ENCODE measurements at regions not wholly inside any gene's neighbourhood (a gene's known extent, or its start where the extent isn't known, plus 50 kb on each side); places are given as distances from the start of the nearest gene placed in this dataset.

DNA sequence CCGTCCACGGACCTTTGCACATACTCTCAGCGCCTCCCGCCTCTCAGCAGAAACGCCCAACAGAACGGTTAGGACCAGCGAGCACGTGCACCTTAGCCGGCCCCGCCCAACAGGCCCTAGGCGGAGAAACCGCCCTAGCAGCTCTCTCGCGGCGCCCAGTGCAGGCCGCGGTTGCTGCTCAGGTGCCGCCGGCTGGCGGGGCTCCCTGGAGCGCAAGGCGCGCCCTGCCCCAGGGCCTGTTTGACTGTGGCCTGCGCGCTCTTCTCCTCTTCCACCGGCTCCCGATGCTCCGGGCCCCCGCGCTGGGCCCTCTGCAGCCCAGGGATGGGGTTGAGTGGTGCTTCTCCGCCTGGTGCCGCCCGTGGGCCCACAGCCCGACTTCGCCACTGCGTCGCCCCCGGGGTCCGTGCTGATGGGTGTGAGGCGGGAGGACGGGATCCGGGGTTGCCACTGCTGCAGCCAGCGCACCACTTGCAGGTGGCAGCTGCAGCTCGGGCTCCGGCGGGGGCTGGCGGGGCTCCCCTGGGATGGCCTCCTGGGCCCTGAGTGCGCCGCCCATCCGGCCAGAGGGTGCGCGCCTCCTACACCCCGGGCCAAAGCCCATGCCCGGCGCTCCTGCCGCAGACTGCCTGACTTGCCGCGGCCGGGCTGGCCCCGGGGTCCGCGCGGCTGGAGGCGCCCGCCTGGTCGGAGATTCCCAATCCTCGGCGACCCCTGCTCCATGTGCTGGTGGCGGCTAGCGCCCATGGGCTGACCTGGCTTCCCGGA, 1889.4 kb upstream of the CDH9 start:
- POLR2A ChIA-PET: no interaction called here
- no peaks in the 10 kb centered on the region for H3K79me2 ChIP-seq (ENCODE audit: control insufficient read depth, insufficient read depth, low read length)
- intact Hi-C loops (cut with micrococcal nuclease): no loop called here
- TF ChIP-seq, protein P1, sequence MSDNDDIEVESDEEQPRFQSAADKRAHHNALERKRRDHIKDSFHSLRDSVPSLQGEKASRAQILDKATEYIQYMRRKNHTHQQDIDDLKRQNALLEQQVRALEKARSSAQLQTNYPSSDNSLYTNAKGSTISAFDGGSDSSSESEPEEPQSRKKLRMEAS (IDR thresholded peaks at IDR 0.05; ENCODE audit: insufficient read depth, insufficient read length): no peak
- no peak for TF ChIP-seq JUN (IDR thresholded peaks at IDR 0.05; ENCODE audit: borderline replicate concordance, insufficient read depth, insufficient read length, low read depth)
- TF ChIP-seq MYC (IDR thresholded peaks at IDR 0.05; ENCODE audit: low read depth, low read length): no peak
- no peak for TF ChIP-seq FOS (IDR thresholded peaks at IDR 0.05; ENCODE audit: borderline replicate concordance, insufficient read depth, low read length)
- H2AFZ ChIP-seq (ENCODE audit: low read depth, low read length): no peak overlapping the region
- H3K4me1 ChIP-seq (ENCODE audit: control insufficient read depth, extremely low read depth, insufficient read depth, low read length): no peaks in the 10 kb centered on the region
- no peak overlapping the region for H3K4me3 ChIP-seq (replicated peaks in 1 of 3; ENCODE audit: insufficient read depth in 1 of 3, low read depth in 1 of 3, low read length in 3 of 3)
- H3K9ac ChIP-seq (replicated peaks; ENCODE audit: extremely low read depth, insufficient read depth, low read length): no peak overlapping the region
- H3K9me3 ChIP-seq (replicated peaks; ENCODE audit: control insufficient read depth, insufficient read depth, low read length): no peaks in the 10 kb centered on the region
- no peaks in the 10 kb centered on the region for H3K27me3 ChIP-seq (ENCODE audit: control insufficient read depth in 2 of 2, insufficient read depth in 2 of 2, low read length in 2 of 2)
- dilution Hi-C loops (cut with MboI; ENCODE audit: extremely low pct_ligation_motif_present, low sequenced_read_pairs): no loop called here
- no peak overlapping the region for H3K27ac ChIP-seq (ENCODE audit: insufficient read depth, low read depth, low read length)
- H3K4me2 ChIP-seq (ENCODE audit: insufficient read depth, low read length): no peak overlapping the region
- no peaks in the 10 kb centered on the region for H3K36me3 ChIP-seq (ENCODE audit: control insufficient read depth in 2 of 2, extremely low read depth in 1 of 2, insufficient read depth in 2 of 2, low read length in 2 of 2)
- no peak for DNase-seq (ENCODE audit: low read depth, low spot score)
- no peaks in the 10 kb centered on the region for H3K9me1 ChIP-seq (replicated peaks; ENCODE audit: control insufficient read depth, extremely low read depth, insufficient read depth, low read length)
- H4K20me1 ChIP-seq (replicated peaks; ENCODE audit: control insufficient read depth, extremely low read depth, insufficient read depth, low read length): no peaks in the 10 kb centered on the region
- no TSS peak for BruUV-seq (replicated peaks)
- no peak for FAIRE-seq
- CTCF ChIA-PET: no interaction called here

- DNase-seq (ENCODE audit: low read depth, low spot score): no peak
- Histone ChIP-seq H3K4me3 (replicated peaks in 1 of 3; ENCODE audit: insufficient read depth in 1 of 3, low read depth in 1 of 3, low read length in 3 of 3) (no peak overlapping the region), H3K27me3 (ENCODE audit: control insufficient read depth in 2 of 2, insufficient read depth in 2 of 2, low read length in 2 of 2) (no peaks in the 10 kb centered on the region), H3K4me2 (ENCODE audit: insufficient read depth, low read length) (no peak overlapping the region), H3K36me3 (ENCODE audit: control insufficient read depth in 2 of 2, extremely low read depth in 1 of 2, insufficient read depth in 2 of 2, low read length in 2 of 2) (no peaks in the 10 kb centered on the region), H3K9ac (replicated peaks; ENCODE audit: extremely low read depth, insufficient read depth, low read length) (no peak overlapping the region), H3K9me1 (replicated peaks; ENCODE audit: control insufficient read depth, extremely low read depth, insufficient read depth, low read length) (no peaks in the 10 kb centered on the region), H4K20me1 (replicated peaks; ENCODE audit: control insufficient read depth, extremely low read depth, insufficient read depth, low read length) (no peaks in the 10 kb centered on the region), H3K9me3 (replicated peaks; ENCODE audit: control insufficient read depth, insufficient read depth, low read length) (no peaks in the 10 kb centered on the region), H3K4me1 (ENCODE audit: control insufficient read depth, extremely low read depth, insufficient read depth, low read length) (no peaks in the 10 kb centered on the region), H2AFZ (ENCODE audit: low read depth, low read length) (no peak overlapping the region), H3K79me2 (ENCODE audit: control insufficient read depth, insufficient read depth, low read length) (no peaks in the 10 kb centered on the region), H3K27ac (ENCODE audit: insufficient read depth, low read depth, low read length) (no peak overlapping the region)
- POLR2A ChIA-PET: no interaction called here
- TF ChIP-seq POLR2A (IDR thresholded peaks at IDR 0.05; ENCODE audit: low read depth, low read length): no peak
- no peak for TF ChIP-seq GATA2 (IDR thresholded peaks at IDR 0.05; ENCODE audit: insufficient read depth, insufficient read length, low read depth, low read length)
- no peak for TF ChIP-seq EZH2 (IDR thresholded peaks at IDR 0.05; ENCODE audit: borderline replicate concordance, low read depth, low read length, severe bottlenecking)
- no peak for TF ChIP-seq FOS (IDR thresholded peaks at IDR 0.05; ENCODE audit: borderline replicate concordance, insufficient read depth, low read length)
- TF ChIP-seq POLR2AphosphoS5 (IDR thresholded peaks at IDR 0.05; ENCODE audit: insufficient read depth, low read depth, low read length): no peak
- no peak for TF ChIP-seq CTCF (IDR thresholded peaks at IDR 0.05; ENCODE audit: extremely low read depth in 1 of 2, insufficient read depth in 1 of 2, low read depth in 1 of 2, low read length in 2 of 2)
- TF ChIP-seq, protein P1 (IDR thresholded peaks at IDR 0.05; ENCODE audit: insufficient read depth, insufficient read length): no peak
- no peak for TF ChIP-seq JUN (IDR thresholded peaks at IDR 0.05; ENCODE audit: borderline replicate concordance, insufficient read depth, insufficient read length, low read depth)
- no peak for TF ChIP-seq MYC (IDR thresholded peaks at IDR 0.05; ENCODE audit: low read depth, low read length)
- no TSS peak for BruUV-seq (replicated peaks)
- dilution Hi-C loops (cut with MboI; ENCODE audit: extremely low pct_ligation_motif_present, low sequenced_read_pairs) (no loop called here), intact Hi-C loops (cut with micrococcal nuclease) (no loop called here)
- FAIRE-seq: no peak
- CTCF ChIA-PET: no interaction called here
Observed at GRCh38 chr5:28926422-28926821, 1888.0 kb upstream of the CDH9 start.

Measured in endothelial cell of umbilical vein (primary cell).